ENCODE measurements at regions not wholly inside any gene's neighbourhood (a gene's known extent, or its start where the extent isn't known, plus 50 kb on each side); places are given as distances from the start of the nearest gene placed in this dataset.
A peak's percentile ranks its signal among the peaks of the same experiment; 100 is the strongest.

DNA sequence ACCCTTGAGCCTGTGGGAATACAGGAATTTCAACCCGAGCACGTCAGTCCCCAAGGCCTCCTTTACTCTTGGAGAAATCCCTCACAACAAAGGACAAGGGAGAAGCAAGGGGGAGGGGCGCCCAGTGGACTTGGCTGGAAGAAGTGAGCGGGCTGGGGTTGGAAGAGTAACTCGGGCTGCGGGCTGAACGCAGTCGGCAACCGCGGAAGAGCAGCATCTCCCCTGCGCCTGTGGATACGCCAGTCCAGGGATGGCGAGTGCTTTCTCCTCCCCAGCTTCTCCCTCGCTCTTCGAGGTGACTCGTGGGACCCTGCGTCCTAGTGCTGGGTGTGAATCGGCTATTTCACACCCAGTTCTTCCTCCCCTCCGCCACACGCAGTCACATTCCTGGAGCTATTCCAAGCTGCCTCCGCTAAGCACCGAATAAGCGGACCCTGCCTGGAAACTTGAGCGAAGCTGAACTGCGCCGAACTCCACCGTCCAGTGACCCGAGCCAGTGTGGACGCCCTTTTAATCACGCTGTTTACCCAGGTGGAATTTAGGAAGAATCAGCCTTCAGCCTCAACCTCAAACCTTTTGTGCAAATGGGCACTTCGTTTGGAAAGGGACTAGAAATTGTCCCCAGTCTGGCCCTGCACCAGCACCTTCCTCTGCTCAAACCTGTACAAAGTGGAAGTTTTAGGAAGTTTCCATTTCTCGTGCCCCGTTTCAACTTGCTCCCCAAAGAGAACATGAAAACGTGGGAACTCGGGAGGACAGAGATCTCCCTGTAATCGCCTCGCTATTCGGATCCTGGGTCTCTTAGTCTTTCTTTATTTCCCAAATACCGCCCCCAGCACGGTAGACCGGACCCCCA is 64.3 kb upstream of the WDR17 start:
- DNase-seq (ENCODE audit: low read depth) = no peak

DNA sequence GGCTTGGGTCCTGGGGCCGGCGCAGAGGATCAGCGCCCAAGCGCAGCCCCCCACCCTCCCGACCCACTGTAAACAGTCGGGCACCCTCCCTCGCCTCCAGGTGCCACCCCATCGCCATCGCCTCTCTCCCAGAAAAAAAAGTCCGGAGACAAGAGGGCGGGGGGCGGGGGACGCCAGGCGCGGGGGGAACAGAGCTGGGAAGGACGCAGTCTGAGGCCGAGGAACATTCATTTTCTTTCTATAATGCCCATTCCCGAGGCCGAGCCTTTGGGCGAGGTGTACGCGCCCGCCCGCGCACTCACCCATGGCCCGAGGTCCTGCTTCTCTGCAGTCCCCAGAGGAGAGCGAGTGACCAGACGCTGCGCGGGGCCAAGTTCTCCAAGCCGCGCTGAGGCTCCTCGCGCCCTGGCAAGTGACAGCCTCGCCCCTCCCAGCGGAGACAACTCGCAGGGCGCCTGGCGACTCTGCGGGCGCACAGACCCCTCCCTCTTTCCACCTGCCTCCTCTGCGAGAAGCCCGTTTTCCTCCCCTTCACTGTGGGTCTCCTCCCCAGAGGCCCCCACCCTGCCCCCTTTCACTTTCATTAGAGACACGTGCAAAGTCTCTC is 63.5 kb upstream of the WDR17 start:
- no peak for DNase-seq (ENCODE audit: low read depth)
- TF ChIP-seq, protein P1, sequence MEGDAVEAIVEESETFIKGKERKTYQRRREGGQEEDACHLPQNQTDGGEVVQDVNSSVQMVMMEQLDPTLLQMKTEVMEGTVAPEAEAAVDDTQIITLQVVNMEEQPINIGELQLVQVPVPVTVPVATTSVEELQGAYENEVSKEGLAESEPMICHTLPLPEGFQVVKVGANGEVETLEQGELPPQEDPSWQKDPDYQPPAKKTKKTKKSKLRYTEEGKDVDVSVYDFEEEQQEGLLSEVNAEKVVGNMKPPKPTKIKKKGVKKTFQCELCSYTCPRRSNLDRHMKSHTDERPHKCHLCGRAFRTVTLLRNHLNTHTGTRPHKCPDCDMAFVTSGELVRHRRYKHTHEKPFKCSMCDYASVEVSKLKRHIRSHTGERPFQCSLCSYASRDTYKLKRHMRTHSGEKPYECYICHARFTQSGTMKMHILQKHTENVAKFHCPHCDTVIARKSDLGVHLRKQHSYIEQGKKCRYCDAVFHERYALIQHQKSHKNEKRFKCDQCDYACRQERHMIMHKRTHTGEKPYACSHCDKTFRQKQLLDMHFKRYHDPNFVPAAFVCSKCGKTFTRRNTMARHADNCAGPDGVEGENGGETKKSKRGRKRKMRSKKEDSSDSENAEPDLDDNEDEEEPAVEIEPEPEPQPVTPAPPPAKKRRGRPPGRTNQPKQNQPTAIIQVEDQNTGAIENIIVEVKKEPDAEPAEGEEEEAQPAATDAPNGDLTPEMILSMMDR (IDR thresholded peaks at IDR 0.05; ENCODE audit: low read depth, low read length, missing control alignments) = no peak
- peak overlapping the region; percentile 42 for H3K4me3 ChIP-seq (ENCODE audit: low read depth, low read length)

More for the DNA sequence above, 64.3 kb upstream of the WDR17 start:
- TF ChIP-seq, protein P1 (IDR thresholded peaks at IDR 0.05; ENCODE audit: low read depth, low read length, missing control alignments) = no peak
- H3K4me3 ChIP-seq (ENCODE audit: low read depth, low read length) = no peak overlapping the region; the same call in none of the 2 replicates

DNA sequence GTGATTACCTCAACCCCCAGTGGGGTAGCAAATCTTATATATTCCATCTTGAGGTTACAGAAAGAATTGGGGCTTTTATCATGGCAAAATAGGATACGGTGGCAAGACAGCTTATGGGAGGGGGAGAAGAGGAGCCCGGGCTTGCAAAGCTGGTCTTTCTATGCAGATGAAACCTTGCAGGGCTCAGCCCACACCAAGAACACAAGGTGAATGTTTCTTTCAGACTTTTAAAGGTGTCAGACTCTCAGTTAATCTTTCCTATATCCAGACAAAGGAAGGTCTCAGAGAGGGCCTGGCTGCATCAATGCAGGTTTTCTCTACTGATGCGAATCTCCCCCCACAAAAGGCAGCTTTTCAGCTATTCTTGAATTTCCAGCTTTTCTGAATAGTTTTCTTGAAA is 59.9 kb upstream of the WDR17 start:
- DNase-seq (ENCODE audit: low read depth) = no peak
- TF ChIP-seq, protein P1 (IDR thresholded peaks at IDR 0.05; ENCODE audit: low read depth, low read length, missing control alignments) = no peak
- H3K4me3 ChIP-seq (ENCODE audit: low read depth, low read length) = no peak overlapping the region

DNA sequence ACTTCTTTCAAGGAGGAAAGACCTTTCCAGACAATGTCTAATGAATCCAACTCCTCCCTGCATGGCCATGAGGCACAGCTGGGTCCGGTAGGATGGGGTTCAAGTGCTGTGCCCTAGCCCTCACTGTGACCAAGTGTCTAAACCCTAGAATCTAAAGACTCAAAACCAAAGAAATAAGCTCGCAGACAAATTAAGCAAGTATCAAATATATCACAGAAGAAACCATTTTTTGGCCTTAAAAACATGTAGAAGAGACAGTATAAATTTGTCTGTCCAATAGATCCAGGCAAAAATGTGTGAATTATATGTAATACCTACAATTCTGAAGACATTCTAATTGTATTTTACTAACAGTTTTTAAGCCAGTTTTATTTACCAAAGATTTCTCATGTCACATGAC is 56.4 kb upstream of the WDR17 start:
- H3K4me3 ChIP-seq (ENCODE audit: low read depth, low read length) = no peak overlapping the region
- no peak for DNase-seq (ENCODE audit: low read depth)
- TF ChIP-seq, protein P1 (IDR thresholded peaks at IDR 0.05; ENCODE audit: low read depth, low read length, missing control alignments) = no peak

DNA sequence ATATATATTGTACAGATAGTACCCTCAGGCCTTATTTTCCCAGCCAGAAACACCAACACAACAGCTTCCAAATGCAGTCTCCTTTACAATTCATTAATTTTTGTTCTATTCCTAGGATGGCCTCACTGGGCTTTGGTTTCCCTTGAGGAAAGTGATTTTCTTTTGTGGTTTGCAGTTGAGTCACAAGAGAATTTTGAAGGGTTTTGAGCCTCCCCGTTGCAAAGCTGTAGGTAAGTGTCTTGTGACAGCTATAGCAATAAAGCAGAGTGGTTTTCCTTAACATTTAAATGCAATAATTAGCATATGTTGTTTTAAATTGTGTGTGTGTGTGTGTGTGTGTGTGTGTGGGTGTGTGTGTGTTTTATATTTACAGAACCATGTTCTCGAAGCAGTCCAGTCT is 54.1 kb upstream of the WDR17 start:
- TF ChIP-seq, protein P1 (IDR thresholded peaks at IDR 0.05; ENCODE audit: low read depth, low read length, missing control alignments) = no peak
- no peak overlapping the region for H3K4me3 ChIP-seq (ENCODE audit: low read depth, low read length)

DNA sequence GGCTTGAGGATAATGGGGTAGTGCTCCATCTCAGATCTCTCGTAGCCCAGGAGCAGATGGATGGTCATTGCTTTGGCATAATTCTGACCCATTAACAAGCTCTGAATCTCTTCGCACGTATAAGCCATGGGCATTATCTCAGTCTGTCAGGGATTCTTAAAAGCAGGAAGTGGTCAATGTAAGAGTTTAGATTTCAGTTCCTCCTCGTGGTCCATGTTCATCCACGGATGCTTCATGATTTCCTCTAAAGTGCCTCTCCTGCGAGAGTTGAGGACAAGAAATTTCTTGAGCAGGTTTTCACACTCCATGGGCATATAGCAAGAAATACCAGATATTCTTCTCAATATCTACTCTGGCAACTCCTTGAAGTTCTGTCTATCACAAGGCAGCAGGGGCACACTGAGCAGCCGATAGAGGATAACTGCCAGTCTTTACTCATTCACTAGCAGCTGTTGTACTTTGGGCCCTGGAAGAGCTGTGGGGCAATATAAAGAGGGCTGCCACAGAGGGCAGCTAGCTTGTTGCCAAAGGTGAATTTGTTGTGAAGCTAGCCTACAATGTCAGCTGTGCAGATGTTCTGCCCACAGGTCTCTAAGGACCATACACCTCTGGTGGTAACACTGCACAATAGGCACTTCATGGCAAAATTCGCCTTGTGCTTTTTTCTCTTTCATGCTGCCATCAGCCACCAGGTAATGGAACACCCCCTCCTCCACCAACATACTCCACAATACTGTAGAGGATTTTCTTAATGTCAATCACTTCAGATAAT is 52.0 kb upstream of the WDR17 start:
- TF ChIP-seq, protein P1 (IDR thresholded peaks at IDR 0.05; ENCODE audit: low read depth, low read length, missing control alignments) = no peak
- DNase-seq (ENCODE audit: low read depth) = no peak
- H3K4me3 ChIP-seq (ENCODE audit: low read depth, low read length) = no peak overlapping the region

More for the DNA sequence above, 54.1 kb upstream of the WDR17 start:
- DNase-seq (ENCODE audit: low read depth) = no peak

All from GM12864 (cell line).